Panc1 (cell line): ENCODE measurements at regions not wholly inside any gene's neighbourhood (a gene's known extent, or its start where the extent isn't known, plus 50 kb on each side); places are given as distances from the start of the nearest gene placed in this dataset.

Source experiments
- CTCF ChIP-seq: fragments of 450-650 bp; IDR thresholded peaks from 2 replicates; pipeline ENCODE4 v1.5.1; 2017; ENCODE audit warnings: mild to moderate bottlenecking
- POLR2AphosphoS5 ChIP-seq: IDR thresholded peaks from 2 replicates; pipeline ENCODE4 v1.6.1; 2012; ENCODE audit warnings: mild to moderate bottlenecking, low read depth, low read length, moderate library complexity
- TCF7L2 ChIP-seq: IDR thresholded peaks from 2 replicates; pipeline ENCODE4 v1.6.1; 2011; ENCODE audit warnings: mild to moderate bottlenecking, low read depth, low read length, inconsistent platforms

GRCh38 chr9:108085294-108085693 is 595.7 kb upstream of the KLF4 start:
- TF ChIP-seq CTCF (no peak), POLR2AphosphoS5 (no peak), TCF7L2 (no peak)
